ENCODE measurements at regions not wholly inside any gene's neighbourhood (a gene's known extent, or its start where the extent isn't known, plus 50 kb on each side); places are given as distances from the start of the nearest gene placed in this dataset.

- no peak for TF ChIP-seq POLR2A (IDR thresholded peaks at IDR 0.05; ENCODE audit: low read depth, low read length)
- no peak for TF ChIP-seq POLR2AphosphoS5 (IDR thresholded peaks at IDR 0.05; ENCODE audit: low read depth, low read length)
Measured at GRCh38 chr10:83632701-83633100, 506.6 kb upstream of the GHITM start.
